ENCODE measurements at regions not wholly inside any gene's neighbourhood (a gene's known extent, or its start where the extent isn't known, plus 50 kb on each side); places are given as distances from the start of the nearest gene placed in this dataset.
"Not testable (repeated sequence)": the region's sequence is repeated elsewhere in the genome, so short reads cannot be mapped to it uniquely, and the experiment has no call there.

- H3K27ac ChIP-seq: no peak overlapping the region
- TF ChIP-seq CTCF (IDR thresholded peaks at IDR 0.05) (no peak), POLR2A (IDR thresholded peaks at IDR 0.05) (no peak)
Observed at GRCh38 chr2:13414897-13415296, 698.2 kb downstream of the TRIB2 start.

GRCh38 chr2:13433954-13434353, 717.2 kb downstream of the TRIB2 start:
- H3K27ac ChIP-seq: no peak overlapping the region
- DNase-seq: no peak
- H3K36me3 ChIP-seq: no peaks in the 10 kb centered on the region
- H3K4me3 ChIP-seq: no peak overlapping the region
- H3K9me3 ChIP-seq: no peaks in the 10 kb centered on the region
- H3K4me1 ChIP-seq: no peaks in the 10 kb centered on the region
- no peaks in the 10 kb centered on the region for H3K27me3 ChIP-seq
- TF ChIP-seq CTCF (IDR thresholded peaks at IDR 0.05) (no peak), POLR2A (IDR thresholded peaks at IDR 0.05) (no peak)

More at GRCh38 chr2:13414897-13415296, 698.2 kb downstream of the TRIB2 start:
- DNase-seq: no peak
- Histone ChIP-seq H3K27me3 (no peaks in the 10 kb centered on the region), H3K4me3 (no peak overlapping the region), H3K4me1 (no peaks in the 10 kb centered on the region), H3K36me3 (no peaks in the 10 kb centered on the region), H3K9me3 (peaks cover 0 to 4% (median 0%) of the 10 kb centered on the region in 4 donors)

- H3K27ac ChIP-seq, DNase-seq, H3K9me3 ChIP-seq, H3K36me3 ChIP-seq, H3K4me3 ChIP-seq, H3K27me3 ChIP-seq, H3K4me1 ChIP-seq: not testable (repeated sequence)
Observed at GRCh38 chr2:13443554-13444261, 727.0 kb downstream of the TRIB2 start.

- H3K27me3 ChIP-seq: no peaks in the 10 kb centered on the region
- H3K4me1 ChIP-seq: no peaks in the 10 kb centered on the region
- no peaks in the 10 kb centered on the region for H3K9me3 ChIP-seq
- no peak for DNase-seq
- no peak overlapping the region for H3K27ac ChIP-seq
- TF ChIP-seq POLR2A (IDR thresholded peaks at IDR 0.05) (no peak), CTCF (IDR thresholded peaks at IDR 0.05) (no peak)
- H3K36me3 ChIP-seq: no peaks in the 10 kb centered on the region
- no peak overlapping the region for H3K4me3 ChIP-seq
Observed at GRCh38 chr2:13462464-13462863, 745.7 kb downstream of the TRIB2 start.

- Histone ChIP-seq H3K27ac (no peak overlapping the region), H3K4me3 (no peak overlapping the region), H3K4me1 (no peaks in the 10 kb centered on the region), H3K27me3 (no peaks in the 10 kb centered on the region), H3K36me3 (no peaks in the 10 kb centered on the region), H3K9me3 (no peaks in the 10 kb centered on the region)
- no peak for TF ChIP-seq CTCF (IDR thresholded peaks at IDR 0.05)
- TF ChIP-seq POLR2A (IDR thresholded peaks at IDR 0.05): no peak
- no peak for DNase-seq
Observed at GRCh38 chr2:13466076-13466475, 749.3 kb downstream of the TRIB2 start.

GRCh38 chr2:13474538-13474937, 757.8 kb downstream of the TRIB2 start:
- no peaks in the 10 kb centered on the region for H3K36me3 ChIP-seq
- DNase-seq: no peak
- TF ChIP-seq POLR2A (IDR thresholded peaks at IDR 0.05): no peak
- TF ChIP-seq CTCF (IDR thresholded peaks at IDR 0.05): no peak

More at GRCh38 chr2:13474538-13474937, 757.8 kb downstream of the TRIB2 start:
- Histone ChIP-seq H3K27me3 (no peaks in the 10 kb centered on the region), H3K9me3 (no peaks in the 10 kb centered on the region), H3K4me3 (no peak overlapping the region), H3K27ac (no peak overlapping the region), H3K4me1 (no peaks in the 10 kb centered on the region)

Data from Peyer's patch (tissue), 4 donors.